ENCODE measurements at regions not wholly inside any gene's neighbourhood (a gene's known extent, or its start where the extent isn't known, plus 50 kb on each side); places are given as distances from the start of the nearest gene placed in this dataset.

GRCh38 chr12:77328326-77328725 lies 263.0 kb upstream of the E2F7 start:
- TF ChIP-seq CTCF (IDR thresholded peaks at IDR 0.05) (no peak), POLR2A (IDR thresholded peaks at IDR 0.05) (no peak)
